ENCODE measurements at regions not wholly inside any gene's neighbourhood (a gene's known extent, or its start where the extent isn't known, plus 50 kb on each side); places are given as distances from the start of the nearest gene placed in this dataset.

- no peak for DNase-seq (ENCODE audit: low spot score)
- H3K9ac ChIP-seq (ENCODE audit: low read depth in 1 of 2, low read length in 2 of 2), result peak overlapping the region; percentile 40 to 62
These were observed 52.0 kb upstream of the EML4 start for GRCh38 chr2:42117182-42117579.

GRCh38 chr2:42117923-42118753, 51.0 kb upstream of the EML4 start:
- Histone ChIP-seq H3K9ac (ENCODE audit: low read depth in 1 of 2, low read length in 2 of 2) (peak overlapping the region; percentile 31 to 40), H3K4me3 (ENCODE audit: low read depth in 1 of 3, low read length in 3 of 3) (no peak overlapping the region), H3K27ac (ENCODE audit: low read depth in 1 of 2, low read length in 2 of 2) (peak overlapping the region; percentile 88 to 89), H3K27me3 (ENCODE audit: control insufficient read depth in 4 of 4, insufficient read depth in 4 of 4, low read length in 3 of 4) (no peaks in the 10 kb centered on the region), H3K36me3 (ENCODE audit: control insufficient read depth in 4 of 4, insufficient read depth in 3 of 4, low read depth in 1 of 4, low read length in 3 of 4) (no peaks in the 10 kb centered on the region), H3K4me1 (ENCODE audit: control insufficient read depth in 4 of 4, insufficient read depth in 4 of 4, low read length in 3 of 4) (peaks cover 11 to 30% (median 20%) of the 10 kb centered on the region in 4 donors), H3K9me3 (ENCODE audit: control insufficient read depth in 4 of 4, low read length in 3 of 4) (no peaks in the 10 kb centered on the region)
- WGBS, result 8% methylated on average over 1 of the region's 1 CpG
- no peak for DNase-seq (ENCODE audit: low spot score)
- TF ChIP-seq ATF3 (IDR thresholded peaks at IDR 0.05) (no peak), HNF4G (IDR thresholded peaks at IDR 0.05) (no peak), RAD21 (IDR thresholded peaks at IDR 0.05) (peak in 1 of 2 donors; percentile 24), YY1 (IDR thresholded peaks at IDR 0.05) (peak; percentile 25), HNF4A (conservative IDR thresholded peaks at IDR 0.05) (peak in 1 of 2 donors; percentile 22), FOXA1 (IDR thresholded peaks at IDR 0.05) (no peak), NR2F2 (IDR thresholded peaks at IDR 0.05) (no peak), JUND (IDR thresholded peaks at IDR 0.05) (peak; percentile 32 to 72), ZBTB33 (IDR thresholded peaks at IDR 0.05) (no peak), GABPA (IDR thresholded peaks at IDR 0.05 in 1 of 2, conservative IDR thresholded peaks at IDR 0.05 in 1 of 2) (no peak), SP1 (IDR thresholded peaks at IDR 0.05) (no peak), EGR1 (IDR thresholded peaks at IDR 0.05; ENCODE audit: low read depth in 2 of 2) (no peak), MAX (IDR thresholded peaks at IDR 0.05) (no peak), RXRA (IDR thresholded peaks at IDR 0.05) (peak; percentile 25 to 45), FOXA2 (IDR thresholded peaks at IDR 0.05) (no peak), CTCF (IDR thresholded peaks at IDR 0.05; ENCODE audit: low read depth, low read length, missing input control) (no peak), REST (IDR thresholded peaks at IDR 0.05) (no peak)

More at GRCh38 chr2:42117182-42117579, 52.0 kb upstream of the EML4 start:
- 34% methylated on average over 3 of the region's 3 CpGs for WGBS
- H3K27me3 ChIP-seq (ENCODE audit: control insufficient read depth in 4 of 4, insufficient read depth in 4 of 4, low read length in 3 of 4), result no peaks in the 10 kb centered on the region
- H3K4me3 ChIP-seq (ENCODE audit: low read depth in 1 of 3, low read length in 3 of 3), result no peak overlapping the region
- peaks cover 11 to 30% (median 20%) of the 10 kb centered on the region in 4 donors for H3K4me1 ChIP-seq (ENCODE audit: control insufficient read depth in 4 of 4, insufficient read depth in 4 of 4, low read length in 3 of 4)
- no peaks in the 10 kb centered on the region for H3K9me3 ChIP-seq (ENCODE audit: control insufficient read depth in 4 of 4, low read length in 3 of 4)
- H3K27ac ChIP-seq (ENCODE audit: low read depth in 1 of 2, low read length in 2 of 2), result peak overlapping the region; percentile 88 to 89
- H3K36me3 ChIP-seq (ENCODE audit: control insufficient read depth in 4 of 4, insufficient read depth in 3 of 4, low read depth in 1 of 4, low read length in 3 of 4), result no peaks in the 10 kb centered on the region
- TF ChIP-seq RAD21 (IDR thresholded peaks at IDR 0.05) (no peak), MAX (IDR thresholded peaks at IDR 0.05) (no peak), CTCF (IDR thresholded peaks at IDR 0.05; ENCODE audit: low read depth, low read length, missing input control) (no peak)

Data from liver (tissue), 8 donors.